NCI-H146 treated with DMSO at 0.1 percent for 48 hours (cell line): ENCODE measurements at regions not wholly inside any gene's neighbourhood (a gene's known extent, or its start where the extent isn't known, plus 50 kb on each side); places are given as distances from the start of the nearest gene placed in this dataset.
A peak's percentile ranks its signal among the peaks of the same experiment; 100 is the strongest.
"Not testable (repeated sequence)": the region's sequence is repeated elsewhere in the genome, so short reads cannot be mapped to it uniquely, and the experiment has no call there.

ENCODE experiments used
- DNase-seq: peaks from one replicate; lab custom pipeline; 2025; ENCODE audit not compliant: unreplicated experiment; lab: John Stamatoyannopoulos, UW

GRCh38 chr6:158886346-158886977 lies 67.3 kb upstream of the EZR start:
- DNase-seq, result not testable (repeated sequence)

- DNase-seq, result not testable (repeated sequence)
These were observed 62.7 kb upstream of the EZR start for GRCh38 chr6:158881884-158882283.

DNA sequence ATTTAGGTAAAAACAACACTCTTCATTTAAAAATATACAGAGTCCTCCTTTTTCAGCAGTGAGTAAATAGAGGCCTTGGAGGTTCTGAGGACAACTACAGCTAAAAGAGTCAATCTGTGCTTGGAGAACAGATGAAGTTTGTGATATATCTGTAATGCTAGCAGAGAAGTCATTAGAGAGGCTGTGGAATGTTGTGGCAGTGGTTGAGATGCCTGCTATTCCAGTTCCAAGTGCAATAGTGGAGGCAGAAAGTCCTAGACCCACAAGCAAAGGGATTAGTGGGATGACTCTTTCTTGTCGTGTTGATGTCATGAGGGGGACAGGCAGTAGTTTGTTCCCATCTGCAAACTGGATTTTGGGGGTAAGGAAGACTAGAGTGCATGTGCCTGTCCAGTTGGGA lies 62.1 kb upstream of the EZR start:
- DNase-seq, result not testable (repeated sequence)

DNA sequence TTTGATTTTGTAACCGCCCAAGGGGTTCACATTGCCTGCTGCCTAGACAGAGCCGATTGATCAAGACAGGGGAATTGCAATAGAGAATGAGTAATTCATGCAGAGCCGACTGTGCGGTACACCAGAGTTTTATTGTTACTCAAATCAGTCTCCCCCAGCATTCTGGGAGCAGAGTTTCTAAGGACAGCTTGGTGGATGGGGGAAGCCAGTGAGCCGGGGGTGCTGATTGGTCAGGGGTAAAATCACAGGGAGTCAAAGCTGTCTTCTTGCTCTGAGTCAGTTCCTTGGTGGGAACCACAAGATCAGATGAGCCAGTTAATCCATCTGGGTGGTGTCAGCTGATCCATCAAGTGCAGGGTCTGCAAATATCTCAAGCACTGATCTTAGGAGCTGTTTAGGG lies 60.0 kb upstream of the EZR start:
- DNase-seq, result no peak

GRCh38 chr6:158877716-158878115 lies 58.5 kb upstream of the EZR start:
- DNase-seq, result no peak

- DNase-seq, result no peak
These were observed 57.7 kb upstream of the EZR start for GRCh38 chr6:158876886-158877285.

GRCh38 chr6:158870649-158870957 lies 51.4 kb upstream of the EZR start:
- DNase-seq, result no peak

DNA sequence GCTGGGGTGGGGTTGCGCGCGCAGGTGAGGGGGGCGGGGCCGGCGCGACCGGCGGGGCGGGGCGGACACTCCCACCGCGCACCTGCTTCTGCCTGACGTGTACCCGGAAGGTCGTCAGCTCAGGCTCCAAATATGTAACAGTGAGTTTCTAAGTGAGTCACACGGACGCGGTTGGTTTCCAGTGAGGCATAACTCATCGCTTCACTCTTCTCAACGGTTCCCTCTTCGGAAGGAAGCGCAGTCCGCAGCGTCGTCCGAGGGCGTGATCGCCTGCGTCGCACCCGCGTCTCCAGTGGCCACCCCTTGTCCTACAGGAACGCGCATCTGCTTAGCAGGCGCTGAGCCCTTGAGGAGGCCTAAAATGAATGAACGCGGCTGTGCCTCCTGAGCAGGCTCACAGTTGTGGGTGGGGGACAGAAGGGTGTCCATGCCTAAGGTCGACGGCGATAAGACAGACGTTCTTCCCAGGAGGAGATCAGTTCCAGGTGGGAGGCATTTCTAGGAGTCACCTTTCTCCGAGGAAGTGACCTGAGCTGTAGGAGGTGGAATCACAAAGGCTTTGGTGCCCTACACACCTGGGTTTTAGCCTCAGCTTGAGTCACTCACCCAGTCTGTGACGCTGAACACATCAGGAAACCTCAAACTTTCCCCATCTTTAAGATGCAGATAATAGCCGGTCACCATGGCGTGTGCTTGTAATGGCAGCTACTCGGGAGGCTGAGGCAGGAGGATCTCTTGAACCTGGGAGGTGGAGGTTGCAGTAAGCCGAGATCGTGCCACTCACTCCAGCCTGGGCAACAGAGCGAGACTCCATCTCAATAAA lies 50.9 kb upstream of the EZR start:
- DNase-seq, result peak; percentile 97

DNA sequence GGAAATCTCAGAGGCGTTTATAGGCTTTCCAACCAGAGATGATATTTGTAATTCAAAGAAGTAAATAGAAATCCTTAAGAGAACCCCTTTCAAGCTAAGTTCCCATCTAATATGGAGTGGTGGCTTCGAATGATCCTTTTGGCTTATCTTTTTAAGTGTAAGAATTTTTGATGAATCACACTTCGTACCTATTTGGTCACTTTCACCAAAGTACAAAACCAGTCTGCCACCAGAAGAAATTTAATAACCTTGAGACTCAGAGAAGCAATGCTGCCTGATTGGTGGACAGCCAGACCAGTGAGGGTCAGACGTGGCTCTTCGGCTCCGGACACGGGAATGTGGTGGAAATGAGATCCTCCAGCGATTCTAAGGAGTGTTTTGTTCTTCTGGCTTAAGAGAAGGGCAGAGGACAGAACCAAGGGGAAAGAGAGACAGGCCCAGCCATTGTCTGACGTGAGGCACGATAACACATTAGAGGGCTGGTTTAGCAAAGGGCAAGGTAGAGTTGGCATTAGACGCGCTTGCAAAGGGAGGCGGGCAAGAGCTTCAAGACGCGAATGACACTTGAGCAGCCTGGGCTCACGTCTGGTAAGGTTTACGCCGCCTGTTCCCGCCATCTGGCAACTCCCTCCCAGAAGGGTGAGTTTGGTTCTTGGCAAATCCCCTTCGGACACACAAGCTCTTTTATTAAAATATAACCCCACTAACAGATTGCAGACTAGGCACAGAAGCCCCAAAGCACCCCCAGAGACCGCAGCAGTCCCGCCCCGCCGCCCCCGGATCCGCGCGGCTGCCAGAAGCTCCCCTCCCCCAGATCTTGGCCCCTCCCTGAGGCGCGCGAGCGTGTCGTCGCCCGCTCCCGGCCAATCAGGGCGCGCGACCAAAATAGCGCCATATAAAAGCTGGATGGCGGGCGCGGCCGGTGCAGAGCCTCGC lies 50.0 kb upstream of the EZR start:
- peak; percentile 90 for DNase-seq
